Right lobe of liver (tissue), 4 donors: ENCODE measurements at regions not wholly inside any gene's neighbourhood (a gene's known extent, or its start where the extent isn't known, plus 50 kb on each side); places are given as distances from the start of the nearest gene placed in this dataset.

Source experiments
- POLR2A ChIP-seq: fragments of 450-650 bp; IDR thresholded peaks from one replicate; pipeline ENCODE4 v1.6.1; 2017; ENCODE audit warnings: antibody characterized with exemption, mild to moderate bottlenecking
- TF ChIP-seq, protein P1 (sequence below), 4 donors: fragments of 200-600 bp in 3 of 4; fragments of 450-650 bp in 1 of 4; IDR thresholded peaks; one replicate each; pipeline versions ENCODE4 v1.5.1 to v1.8.0; 2016 to 2022; ENCODE audit warnings: antibody characterized with exemption in 4 of 4, mild to moderate bottlenecking in 2 of 4
- donor health status: DM: no; HTN: no; CAD: no.
- donor health status: DM: no; HTN: no; CAD: no.
- donor health status: DM: no; HTN: yes; CAD: no.

DNA sequence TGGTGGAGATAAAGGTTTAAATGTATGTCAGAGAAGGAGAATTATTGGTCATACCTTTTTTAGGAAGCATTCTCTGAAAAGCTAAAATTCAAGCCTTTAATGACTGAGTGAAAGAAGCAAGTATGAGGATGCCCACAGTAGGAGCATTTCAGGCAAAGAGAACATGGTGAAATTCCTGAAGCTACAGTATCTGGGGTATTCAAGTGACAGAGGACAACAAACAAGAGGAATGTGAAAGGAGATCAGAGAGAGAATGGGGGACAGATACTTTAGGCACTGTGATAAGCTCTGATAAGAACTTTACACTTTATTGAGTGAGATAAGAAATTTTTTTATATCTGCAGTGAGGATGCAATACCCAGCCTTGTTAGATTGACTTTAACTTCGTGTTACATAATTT is 621.3 kb upstream of the AGA start:
- TF ChIP-seq POLR2A, result no peak
- TF ChIP-seq, protein P1, sequence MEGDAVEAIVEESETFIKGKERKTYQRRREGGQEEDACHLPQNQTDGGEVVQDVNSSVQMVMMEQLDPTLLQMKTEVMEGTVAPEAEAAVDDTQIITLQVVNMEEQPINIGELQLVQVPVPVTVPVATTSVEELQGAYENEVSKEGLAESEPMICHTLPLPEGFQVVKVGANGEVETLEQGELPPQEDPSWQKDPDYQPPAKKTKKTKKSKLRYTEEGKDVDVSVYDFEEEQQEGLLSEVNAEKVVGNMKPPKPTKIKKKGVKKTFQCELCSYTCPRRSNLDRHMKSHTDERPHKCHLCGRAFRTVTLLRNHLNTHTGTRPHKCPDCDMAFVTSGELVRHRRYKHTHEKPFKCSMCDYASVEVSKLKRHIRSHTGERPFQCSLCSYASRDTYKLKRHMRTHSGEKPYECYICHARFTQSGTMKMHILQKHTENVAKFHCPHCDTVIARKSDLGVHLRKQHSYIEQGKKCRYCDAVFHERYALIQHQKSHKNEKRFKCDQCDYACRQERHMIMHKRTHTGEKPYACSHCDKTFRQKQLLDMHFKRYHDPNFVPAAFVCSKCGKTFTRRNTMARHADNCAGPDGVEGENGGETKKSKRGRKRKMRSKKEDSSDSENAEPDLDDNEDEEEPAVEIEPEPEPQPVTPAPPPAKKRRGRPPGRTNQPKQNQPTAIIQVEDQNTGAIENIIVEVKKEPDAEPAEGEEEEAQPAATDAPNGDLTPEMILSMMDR (IDR thresholded peaks at IDR 0.05), result no peak
